ENCODE measurements at regions not wholly inside any gene's neighbourhood (a gene's known extent, or its start where the extent isn't known, plus 50 kb on each side); places are given as distances from the start of the nearest gene placed in this dataset.

DNA sequence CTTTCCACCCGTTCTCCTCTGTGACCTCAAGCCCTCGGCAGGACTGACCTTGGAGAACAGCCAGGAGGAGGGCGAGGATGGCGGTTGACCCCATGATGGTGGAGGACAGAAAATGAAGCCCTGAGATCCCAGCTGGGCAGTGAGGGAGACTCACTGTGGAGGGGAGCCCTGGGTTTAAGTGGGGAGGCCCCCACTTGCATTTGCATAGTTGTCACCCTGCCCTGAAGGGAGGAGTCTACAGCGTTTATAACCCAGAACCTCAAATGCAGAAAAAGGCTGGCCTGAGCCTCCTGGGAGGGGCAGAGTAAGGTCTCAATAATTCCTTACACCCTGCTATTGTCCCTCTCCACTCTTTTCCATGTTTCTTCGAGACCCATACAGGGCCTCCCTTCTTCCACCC lies 1052.7 kb downstream of the TMEM121 start:
- TF ChIP-seq, protein P1, sequence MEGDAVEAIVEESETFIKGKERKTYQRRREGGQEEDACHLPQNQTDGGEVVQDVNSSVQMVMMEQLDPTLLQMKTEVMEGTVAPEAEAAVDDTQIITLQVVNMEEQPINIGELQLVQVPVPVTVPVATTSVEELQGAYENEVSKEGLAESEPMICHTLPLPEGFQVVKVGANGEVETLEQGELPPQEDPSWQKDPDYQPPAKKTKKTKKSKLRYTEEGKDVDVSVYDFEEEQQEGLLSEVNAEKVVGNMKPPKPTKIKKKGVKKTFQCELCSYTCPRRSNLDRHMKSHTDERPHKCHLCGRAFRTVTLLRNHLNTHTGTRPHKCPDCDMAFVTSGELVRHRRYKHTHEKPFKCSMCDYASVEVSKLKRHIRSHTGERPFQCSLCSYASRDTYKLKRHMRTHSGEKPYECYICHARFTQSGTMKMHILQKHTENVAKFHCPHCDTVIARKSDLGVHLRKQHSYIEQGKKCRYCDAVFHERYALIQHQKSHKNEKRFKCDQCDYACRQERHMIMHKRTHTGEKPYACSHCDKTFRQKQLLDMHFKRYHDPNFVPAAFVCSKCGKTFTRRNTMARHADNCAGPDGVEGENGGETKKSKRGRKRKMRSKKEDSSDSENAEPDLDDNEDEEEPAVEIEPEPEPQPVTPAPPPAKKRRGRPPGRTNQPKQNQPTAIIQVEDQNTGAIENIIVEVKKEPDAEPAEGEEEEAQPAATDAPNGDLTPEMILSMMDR (conservative IDR thresholded peaks at IDR 0.05; ENCODE audit: low read depth, low read length), result no peak
- TF ChIP-seq EZH2 (IDR thresholded peaks at IDR 0.05; ENCODE audit: low read length, unreplicated experiment) (no peak), EZH2phosphoT487 (IDR thresholded peaks at IDR 0.05; ENCODE audit: borderline replicate concordance, low read length) (no peak)
